B cell (primary cell): ENCODE measurements at regions not wholly inside any gene's neighbourhood (a gene's known extent, or its start where the extent isn't known, plus 50 kb on each side); places are given as distances from the start of the nearest gene placed in this dataset.

Source experiments
- ATAC-seq: fragments of 200-7000 bp; cut with Tn5 transposase; one replicate; pipeline ENCODE4 v1.10.0; 2021; ENCODE audit warnings: low read depth, mild to moderate bottlenecking, moderate number of reproducible peaks, moderate library complexity
- CTCF ChIA-PET: fragments of 350-600 bp; sonication (Branson Sonifier 250); formaldehyde crosslinking; loops from one replicate; lab custom pipeline; 2021; ENCODE audit warnings: antibody characterized with exemption, inconsistent platforms; lab: Charles Lee
- POLR2A ChIA-PET: fragments of 350-600 bp; sonication (Branson Sonifier 250); formaldehyde crosslinking; loops from one replicate; lab custom pipeline; 2021; ENCODE audit warnings: antibody characterized with exemption; lab: Charles Lee
- DNase-seq: peaks from one replicate; pipeline ENCODE4 v3.0.0; 2013
- H2AFZ ChIP-seq: 2 replicates; pipeline ENCODE4 v1.6.1; 2012; ENCODE audit warnings: mild to moderate bottlenecking, low read depth, low read length; ENCODE audit not compliant: insufficient read depth, poor library complexity, severe bottlenecking
- H3K27ac ChIP-seq, 2 donors: 1 replicate in 1 of 2; 2 replicates in 1 of 2; pipeline ENCODE4 v1.5.1; 2012 to 2013; ENCODE audit warnings: low read length in 2 of 2, mild to moderate bottlenecking in 2 of 2, moderate library complexity in 1 of 2
- H3K27me3 ChIP-seq, 4 experiments: fragments of 200-600 bp in 1 of 4; sonication (generic) in 1 of 4; replicated peaks in 1 of 4; 1 replicate in 2 of 4; 2 replicates in 2 of 4; pipeline versions ENCODE4 v1.6.1 to v1.7.0; 2013 to 2016; ENCODE audit warnings: low read length in 3 of 4, mild to moderate bottlenecking in 2 of 4, mixed read lengths in 1 of 4, moderate library complexity in 1 of 4; ENCODE audit not compliant: insufficient read depth in 4 of 4, control insufficient read depth in 3 of 4; ENCODE audit errors: control extremely low read depth in 1 of 4
- H3K36me3 ChIP-seq, 2 experiments: replicated peaks in 1 of 2; 1 replicate in 1 of 2; 2 replicates in 1 of 2; pipeline versions ENCODE4 v1.6.1 to v1.7.1; 2013; ENCODE audit warnings: low read length in 1 of 2; ENCODE audit not compliant: insufficient read depth in 2 of 2, control insufficient read depth in 1 of 2; ENCODE audit errors: control extremely low read depth in 1 of 2, extremely low read depth in 1 of 2
- H3K4me1 ChIP-seq, 2 donors: fragments of 200-600 bp in 1 of 2; sonication (generic) in 1 of 2; 1 replicate in 1 of 2; 2 replicates in 1 of 2; pipeline versions ENCODE4 v1.5.1 to v1.6.1; 2013 to 2017; ENCODE audit warnings: low read length in 2 of 2; ENCODE audit not compliant: control insufficient read depth in 2 of 2, insufficient read depth in 2 of 2
- H3K4me2 ChIP-seq: replicated peaks from 2 replicates; pipeline ENCODE3; 2012; ENCODE audit warnings: mild to moderate bottlenecking, low read depth, low read length; ENCODE audit not compliant: poor library complexity, severe bottlenecking
- H3K4me3 ChIP-seq, 5 experiments: fragments of 200-600 bp in 1 of 5; sonication (generic) in 1 of 5; 1 replicate in 3 of 5; 2 replicates in 2 of 5; pipeline versions ENCODE4 v1.5.1 to v1.7.0; 2011 to 2016; ENCODE audit warnings: low read length in 4 of 5, mild to moderate bottlenecking in 4 of 5, low read depth in 2 of 5, control low read depth in 1 of 5, moderate library complexity in 1 of 5; ENCODE audit not compliant: insufficient read depth in 1 of 5; ENCODE audit errors: control extremely low read depth in 1 of 5, extremely low read depth in 1 of 5
- H3K79me2 ChIP-seq: fragments of 200-600 bp; sonication (generic); one replicate; pipeline ENCODE4 v1.6.0; 2016; ENCODE audit warnings: low read length; ENCODE audit not compliant: control insufficient read depth, insufficient read depth
- H3K9ac ChIP-seq: fragments of 200-600 bp; sonication (generic); 2 replicates; pipeline ENCODE4 v1.6.1; 2017; ENCODE audit warnings: mild to moderate bottlenecking, low read length, moderate library complexity
- H3K9me3 ChIP-seq, 3 donors: one replicate each; pipeline versions ENCODE4 v1.6.1 to v1.7.1; 2013; ENCODE audit warnings: low read length in 2 of 3; ENCODE audit not compliant: control insufficient read depth in 2 of 3, insufficient read depth in 1 of 3; ENCODE audit errors: control extremely low read depth in 1 of 3
- H4K20me1 ChIP-seq: 2 replicates; pipeline ENCODE4 v1.6.0; 2012; ENCODE audit warnings: mild to moderate bottlenecking, low read length; ENCODE audit not compliant: insufficient read depth, control insufficient read depth, poor library complexity, severe bottlenecking
- H3K27ac Mint-ChIP-seq: one replicate; pipeline ENCODE4 v1.8.0; 2021; ENCODE audit warnings: mixed read lengths
- H3K27me3 Mint-ChIP-seq: one replicate; pipeline ENCODE4 v1.8.0; 2021; ENCODE audit warnings: mixed read lengths
- H3K4me1 Mint-ChIP-seq: one replicate; pipeline ENCODE4 v1.8.0; 2021; ENCODE audit warnings: mixed read lengths
- H3K4me3 Mint-ChIP-seq: one replicate; pipeline ENCODE4 v1.8.0; 2021; ENCODE audit warnings: mixed read lengths
- H3K9me3 Mint-ChIP-seq: one replicate; pipeline ENCODE4 v1.8.0; 2022; ENCODE audit warnings: mixed read lengths; ENCODE audit not compliant: insufficient read depth
- CTCF ChIP-seq: fragments of 200-600 bp; IDR thresholded peaks from one replicate; pipeline ENCODE4 v1.8.0; 2022; ENCODE audit warnings: antibody characterized with exemption, mild to moderate bottlenecking
- EZH2 ChIP-seq: IDR thresholded peaks from 2 replicates; pipeline ENCODE4 v1.6.1; 2012; ENCODE audit warnings: borderline replicate concordance, low read depth, mild to moderate bottlenecking, moderate library complexity, low read length; ENCODE audit not compliant: insufficient read depth, poor library complexity, severe bottlenecking
- WGBS: methylation state at CpG from one replicate; pipeline ENCODE4 v1.1.5; 2013; ENCODE audit warnings: missing lambda C conversion rate; ENCODE audit not compliant: insufficient coverage; 5-methylcytosine and 5-hydroxymethylcytosine counted together
- intact Hi-C: fragments of 100-400 bp; cut with micrococcal nuclease; formaldehyde crosslinking; loops from one replicate; pipeline ENCODE4 v1.10.0; 2022

GRCh38 chr5:174387448-174387847 is 336.9 kb upstream of the MSX2 start:
- Histone ChIP-seq H3K4me1 (no peaks in the 10 kb centered on the region), H3K27me3 (peaks cover 0 to 5% (median 0%) of the 10 kb centered on the region in 4 experiments), H2AFZ (no peak overlapping the region), H3K9ac (no peak overlapping the region), H3K4me3 (no peak overlapping the region), H3K27ac (no peak overlapping the region), H3K9me3 (no peaks in the 10 kb centered on the region), H4K20me1 (no peaks in the 10 kb centered on the region), H3K79me2 (no peaks in the 10 kb centered on the region), H3K4me2 (no peak overlapping the region), H3K36me3 (no peaks in the 10 kb centered on the region)
- intact Hi-C loops = no loop called here
- Mint-ChIP-seq H3K27ac (no peak overlapping the region), H3K4me3 (no peak overlapping the region), H3K27me3 (peaks cover 10% of the 10 kb centered on the region), H3K9me3 (no peaks in the 10 kb centered on the region), H3K4me1 (no peaks in the 10 kb centered on the region)
- no peak for ATAC-seq
- no CpG with 5 or more reads among the region's 1 CpG for WGBS
- ChIA-PET POLR2A (no interaction called here), CTCF (no interaction called here)
- no peak for DNase-seq
- TF ChIP-seq EZH2 (no peak), CTCF (no peak)

- Histone ChIP-seq H3K4me3 (no peak overlapping the region), H3K36me3 (no peaks in the 10 kb centered on the region), H3K4me2 (no peak overlapping the region), H4K20me1 (no peaks in the 10 kb centered on the region), H3K4me1 (no peaks in the 10 kb centered on the region), H3K9me3 (no peaks in the 10 kb centered on the region), H2AFZ (no peak overlapping the region), H3K27ac (no peak overlapping the region), H3K27me3 (no peaks in the 10 kb centered on the region), H3K9ac (no peak overlapping the region), H3K79me2 (no peaks in the 10 kb centered on the region)
- POLR2A ChIA-PET = no interaction called here
- ATAC-seq = no peak
- CTCF ChIA-PET = no interaction called here
- TF ChIP-seq CTCF (no peak), EZH2 (no peak)
- Mint-ChIP-seq H3K27ac (no peak overlapping the region), H3K4me3 (no peak overlapping the region), H3K4me1 (no peaks in the 10 kb centered on the region), H3K9me3 (peaks cover 3% of the 10 kb centered on the region), H3K27me3 (no peaks in the 10 kb centered on the region)
- 90% methylated on average over 4 of the region's 6 CpGs for WGBS
- DNase-seq = no peak
- intact Hi-C loops = no loop called here
These were observed 331.5 kb upstream of the MSX2 start for GRCh38 chr5:174392892-174393291.
